PC-3 (cell line): ENCODE measurements at regions not wholly inside any gene's neighbourhood (a gene's known extent, or its start where the extent isn't known, plus 50 kb on each side); places are given as distances from the start of the nearest gene placed in this dataset.

ENCODE experiments used
- CTCF ChIP-seq: fragments of 300-600 bp; sonication (generic); conservative IDR thresholded peaks from 2 replicates; pipeline ENCODE4 v1.5.1; 2017; ENCODE audit warnings: antibody characterized with exemption, low read depth, mild to moderate bottlenecking, low read length
- EZH2 ChIP-seq: fragments of 300-600 bp; sonication (generic); IDR thresholded peaks from one replicate; pipeline ENCODE4 v1.6.1; 2017; ENCODE audit warnings: antibody characterized with exemption, mild to moderate bottlenecking, low read length; ENCODE audit not compliant: unreplicated experiment

GRCh38 chr13:53180684-53181083, 152.1 kb downstream of the OLFM4 start:
- TF ChIP-seq CTCF, result no peak
- no peak for TF ChIP-seq EZH2
